ENCODE measurements at regions not wholly inside any gene's neighbourhood (a gene's known extent, or its start where the extent isn't known, plus 50 kb on each side); places are given as distances from the start of the nearest gene placed in this dataset.

- TF ChIP-seq POLR2AphosphoS5 (IDR thresholded peaks at IDR 0.05; ENCODE audit: low read depth), result no peak
- TF ChIP-seq CTCF (conservative IDR thresholded peaks at IDR 0.05; ENCODE audit: low read depth in 2 of 2), result no peak
- TF ChIP-seq EZH2 (IDR thresholded peaks at IDR 0.05; ENCODE audit: low read depth, unreplicated experiment), result no peak
- no peak for TF ChIP-seq CREB1 (CRISPR knock-in tag; IDR thresholded peaks at IDR 0.05; ENCODE audit: low read depth)
- TF ChIP-seq REST (IDR thresholded peaks at IDR 0.05; ENCODE audit: unreplicated experiment), result no peak
- no peak for TF ChIP-seq ETS1 (IDR thresholded peaks at IDR 0.05)
- no peak for TF ChIP-seq ZNF331 (CRISPR knock-in tag; IDR thresholded peaks at IDR 0.05; ENCODE audit: low read depth)
- TF ChIP-seq JUNB (IDR thresholded peaks at IDR 0.05; ENCODE audit: unreplicated experiment), result no peak
- no peak for TF ChIP-seq EZH2phosphoT487 (IDR thresholded peaks at IDR 0.05; ENCODE audit: unreplicated experiment)
- no peak for TF ChIP-seq STAT1 (IDR thresholded peaks at IDR 0.05; ENCODE audit: unreplicated experiment)
These were observed 289.1 kb downstream of the TRIB2 start for GRCh38 chr2:13005761-13006335.
